Fibroblast of the conjunctiva (primary cell): ENCODE measurements at regions not wholly inside any gene's neighbourhood (a gene's known extent, or its start where the extent isn't known, plus 50 kb on each side); places are given as distances from the start of the nearest gene placed in this dataset.

Experiments
- DNase-seq: peaks from one replicate; pipeline ENCODE4 v3.0.0-alpha.2; 2010; ENCODE audit warnings: low read depth

GRCh38 chr15:35727627-35728026, 181.7 kb upstream of the DPH6 start:
- DNase-seq, result no peak

DNA sequence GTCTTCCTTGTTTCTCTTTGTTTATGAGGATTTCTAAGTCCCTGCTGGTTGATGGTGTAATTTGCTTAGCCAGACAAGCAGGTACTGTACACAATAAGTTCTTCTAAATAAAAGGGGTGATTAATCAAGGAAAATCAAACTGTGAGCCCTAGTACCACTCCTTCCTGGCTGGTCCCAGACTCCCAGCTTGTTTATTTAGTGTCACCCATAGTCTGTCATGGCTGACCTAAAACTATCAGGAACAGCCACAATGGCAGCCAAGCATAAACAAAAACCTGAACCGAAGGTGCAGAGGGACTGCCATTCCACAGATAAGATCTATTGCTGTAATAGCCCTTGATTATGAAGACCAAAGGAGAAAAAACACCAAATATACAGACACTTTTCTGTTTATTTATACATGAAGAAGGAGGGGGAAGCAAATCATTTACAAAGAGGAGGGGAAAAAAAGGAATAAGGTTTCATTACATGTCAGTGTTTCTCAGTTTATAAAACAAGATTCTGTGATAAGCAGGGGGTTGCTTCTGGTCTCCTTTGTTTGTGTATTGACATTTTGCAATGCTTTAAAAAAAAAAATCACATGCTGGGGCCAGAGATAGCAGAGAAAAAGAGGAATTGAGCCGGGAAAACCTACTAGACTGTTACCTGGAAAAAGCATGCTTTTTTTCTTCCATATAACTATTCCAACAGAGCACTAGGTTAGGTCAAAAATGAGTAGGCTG, 182.4 kb upstream of the DPH6 start:
- no peak for DNase-seq

- DNase-seq, result no peak
Measured at GRCh38 chr15:35736150-35736549, 190.2 kb upstream of the DPH6 start.

- DNase-seq, result no peak
Measured at GRCh38 chr15:35737441-35737840, 191.5 kb upstream of the DPH6 start.

DNA sequence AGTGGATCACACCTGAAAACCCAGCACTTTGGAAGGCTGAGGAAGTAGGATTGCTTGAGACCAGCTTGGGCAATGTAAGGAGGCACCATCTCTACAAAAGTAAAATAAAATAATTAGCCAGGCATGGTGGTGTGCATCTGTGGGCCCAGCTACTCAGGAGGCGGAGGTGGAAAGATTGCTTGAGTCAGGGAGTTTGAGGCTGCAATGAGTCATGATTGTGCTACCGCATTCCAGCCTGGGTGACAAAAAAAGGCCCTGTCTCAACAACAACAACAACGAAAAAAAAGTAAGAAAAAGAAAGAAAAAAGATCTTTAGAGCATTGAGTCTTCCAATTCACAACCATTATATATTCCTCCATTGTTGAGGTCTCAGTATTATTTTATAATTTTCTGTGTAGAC, 192.4 kb upstream of the DPH6 start:
- DNase-seq, result no peak

DNA sequence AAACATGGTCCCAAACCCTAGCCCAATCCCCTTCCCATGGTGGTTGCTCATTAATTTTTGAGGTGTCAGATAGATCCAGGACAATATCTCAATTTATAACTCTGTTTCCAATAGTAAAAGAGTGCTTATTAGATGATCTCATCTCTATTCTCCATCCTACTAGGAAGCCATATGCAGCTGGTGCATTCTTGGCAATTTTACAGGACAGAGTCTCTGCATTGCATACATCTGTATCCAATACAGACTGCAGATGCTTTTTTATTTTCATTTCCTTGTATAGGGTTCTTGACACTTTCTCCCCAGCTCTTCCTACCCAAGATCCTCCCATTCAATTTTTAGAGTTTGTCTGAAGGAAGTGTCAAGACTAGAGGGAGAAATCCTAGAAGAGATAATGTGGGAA, 194.8 kb upstream of the DPH6 start:
- peak; percentile 81 for DNase-seq

GRCh38 chr15:35741395-35741794, 195.4 kb upstream of the DPH6 start:
- no peak for DNase-seq

- no peak for DNase-seq
Measured at GRCh38 chr15:35741881-35742280, 195.9 kb upstream of the DPH6 start.

GRCh38 chr15:35743321-35743720, 197.4 kb upstream of the DPH6 start:
- DNase-seq, result no peak

DNA sequence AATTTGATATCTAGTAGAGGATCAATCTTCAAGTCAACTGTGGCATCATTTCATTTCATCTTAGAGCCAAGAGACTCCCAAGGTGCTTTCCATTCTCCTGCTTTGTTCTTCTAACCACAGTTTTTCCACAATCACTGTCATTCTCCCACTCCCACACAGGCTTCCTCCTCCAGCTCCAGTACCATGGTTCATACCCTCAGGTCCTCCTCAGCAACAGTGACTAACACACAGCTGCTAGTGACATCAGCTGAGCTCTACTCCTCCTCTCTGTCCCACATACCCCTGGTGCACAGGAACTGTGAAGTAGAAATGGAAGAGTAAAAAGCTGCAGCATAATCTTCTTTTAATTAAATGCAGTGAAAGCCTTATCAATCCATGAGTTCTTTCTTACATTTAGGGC, 200.2 kb upstream of the DPH6 start:
- DNase-seq, result no peak

GRCh38 chr15:35748105-35748504, 202.1 kb upstream of the DPH6 start:
- DNase-seq, result no peak

DNA sequence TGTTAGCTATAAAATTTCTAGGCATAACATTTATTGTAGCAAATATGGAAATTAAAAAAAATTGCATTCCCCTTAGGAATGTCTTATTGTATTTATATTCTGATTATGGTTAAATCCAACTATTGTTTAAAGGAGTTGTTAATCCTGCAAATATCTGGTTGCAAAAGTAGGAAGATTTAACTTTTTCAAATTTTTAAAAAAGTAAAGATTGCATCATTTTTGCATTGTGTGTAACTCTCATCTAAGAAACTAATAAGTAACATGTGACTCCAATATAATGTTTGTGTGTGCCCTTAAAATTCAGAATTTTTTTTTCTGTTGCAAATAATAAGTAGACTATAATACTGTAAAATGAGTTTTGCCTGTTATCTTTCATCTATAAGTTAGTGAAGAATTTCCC, 204.1 kb upstream of the DPH6 start:
- no peak for DNase-seq

GRCh38 chr15:35751413-35752133, 205.6 kb upstream of the DPH6 start:
- DNase-seq, result peak; percentile 64

DNA sequence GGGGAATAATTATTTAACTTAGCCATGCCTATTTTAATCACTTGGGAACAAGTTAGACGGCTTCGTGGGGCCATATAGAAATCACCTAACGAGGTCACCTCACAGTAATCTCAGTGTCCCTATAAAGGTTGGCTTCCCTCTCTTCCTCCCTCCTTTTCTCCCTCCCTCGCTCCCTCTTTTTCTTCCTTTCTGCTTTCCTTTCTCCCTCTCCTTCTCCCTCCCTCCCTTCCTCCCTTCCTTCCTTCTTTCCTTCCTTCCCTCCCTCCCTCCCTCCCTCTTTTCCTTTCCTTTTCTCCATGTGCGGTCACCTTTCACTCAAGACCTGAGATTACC, 206.1 kb upstream of the DPH6 start:
- DNase-seq, result no peak

- DNase-seq, result peak; percentile 8
Measured at GRCh38 chr15:35753486-35753885, 207.5 kb upstream of the DPH6 start.

DNA sequence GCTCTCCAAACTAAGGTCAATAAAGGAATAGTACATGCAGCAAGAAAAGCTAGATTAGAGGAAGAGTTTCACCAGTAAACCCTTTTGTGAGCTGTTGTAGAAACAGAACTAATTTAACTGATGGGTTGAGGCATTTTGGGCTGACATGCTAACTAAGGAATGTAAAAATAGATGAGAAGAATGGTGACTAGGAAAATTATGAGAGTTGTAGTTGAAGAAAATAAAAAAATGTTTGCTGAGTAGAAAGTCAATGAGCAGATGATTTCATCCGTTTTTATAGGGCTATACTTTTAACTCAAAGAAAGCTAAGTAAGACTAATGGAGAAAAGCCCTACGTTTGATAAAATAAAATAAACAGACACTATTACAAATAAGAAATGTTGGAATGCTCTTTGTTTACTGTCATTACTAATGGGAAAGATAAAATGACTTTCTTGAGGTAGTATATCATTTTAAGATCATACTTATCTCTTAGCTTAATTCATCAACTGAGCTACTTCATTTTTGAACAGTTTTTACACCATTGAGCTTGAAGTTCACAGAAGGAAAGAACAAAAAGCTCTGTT, 209.4 kb upstream of the DPH6 start:
- DNase-seq, result no peak

DNA sequence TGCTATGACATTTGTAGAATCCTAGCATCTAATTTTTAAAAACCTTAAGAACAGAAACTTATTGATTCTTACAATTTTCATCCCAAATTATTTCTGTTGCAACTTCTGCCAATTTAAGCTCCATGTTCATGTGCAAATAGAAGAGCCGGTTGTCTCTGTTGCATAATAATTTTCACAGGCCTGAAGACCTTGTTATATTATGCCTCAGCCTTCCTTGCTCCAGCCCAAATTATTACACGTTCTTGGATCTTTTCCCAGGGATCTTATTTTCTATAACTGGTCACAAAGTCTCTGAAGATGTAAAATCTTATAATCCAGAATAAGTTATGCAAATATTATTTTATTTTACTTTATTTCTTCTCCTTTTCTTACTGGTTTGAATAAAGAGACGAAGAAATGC, 210.7 kb upstream of the DPH6 start:
- no peak for DNase-seq

DNA sequence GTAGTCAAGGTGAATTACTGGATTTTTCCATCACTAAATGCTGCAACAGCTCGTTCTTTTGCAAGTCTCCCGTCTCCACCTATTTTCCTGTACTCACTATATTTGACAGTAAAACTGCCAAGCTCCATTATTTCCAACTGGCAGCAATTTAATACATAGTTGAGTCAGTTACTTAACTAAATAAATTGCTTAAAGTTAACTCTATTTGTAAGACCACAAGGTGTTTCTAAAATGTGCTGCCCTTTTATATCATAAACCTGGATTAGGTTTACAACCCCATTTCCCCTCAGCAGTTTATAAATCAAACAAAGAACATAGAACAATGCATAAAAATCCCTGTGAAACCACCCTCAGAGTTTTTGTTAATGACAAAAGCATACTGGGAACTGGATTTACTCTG, 211.4 kb upstream of the DPH6 start:
- no peak for DNase-seq

DNA sequence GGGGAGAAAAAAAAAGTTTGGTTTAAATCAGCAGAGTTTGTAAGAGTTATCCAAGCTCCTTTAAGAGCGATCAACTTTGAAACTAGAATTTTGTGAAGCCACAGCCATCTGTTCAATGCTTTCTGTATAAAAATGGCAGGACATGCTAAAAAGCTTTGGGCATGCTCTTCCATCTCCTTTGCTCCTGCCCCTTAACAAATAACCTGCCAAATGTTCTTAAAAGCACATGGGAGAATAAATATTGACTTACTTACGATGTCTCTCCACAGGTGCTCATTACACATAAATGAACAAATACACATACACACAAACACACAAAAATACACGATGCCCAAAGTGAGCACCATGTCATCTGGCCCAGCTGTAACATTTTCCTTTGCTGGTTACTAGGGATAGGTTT, 211.8 kb upstream of the DPH6 start:
- DNase-seq, result no peak

DNA sequence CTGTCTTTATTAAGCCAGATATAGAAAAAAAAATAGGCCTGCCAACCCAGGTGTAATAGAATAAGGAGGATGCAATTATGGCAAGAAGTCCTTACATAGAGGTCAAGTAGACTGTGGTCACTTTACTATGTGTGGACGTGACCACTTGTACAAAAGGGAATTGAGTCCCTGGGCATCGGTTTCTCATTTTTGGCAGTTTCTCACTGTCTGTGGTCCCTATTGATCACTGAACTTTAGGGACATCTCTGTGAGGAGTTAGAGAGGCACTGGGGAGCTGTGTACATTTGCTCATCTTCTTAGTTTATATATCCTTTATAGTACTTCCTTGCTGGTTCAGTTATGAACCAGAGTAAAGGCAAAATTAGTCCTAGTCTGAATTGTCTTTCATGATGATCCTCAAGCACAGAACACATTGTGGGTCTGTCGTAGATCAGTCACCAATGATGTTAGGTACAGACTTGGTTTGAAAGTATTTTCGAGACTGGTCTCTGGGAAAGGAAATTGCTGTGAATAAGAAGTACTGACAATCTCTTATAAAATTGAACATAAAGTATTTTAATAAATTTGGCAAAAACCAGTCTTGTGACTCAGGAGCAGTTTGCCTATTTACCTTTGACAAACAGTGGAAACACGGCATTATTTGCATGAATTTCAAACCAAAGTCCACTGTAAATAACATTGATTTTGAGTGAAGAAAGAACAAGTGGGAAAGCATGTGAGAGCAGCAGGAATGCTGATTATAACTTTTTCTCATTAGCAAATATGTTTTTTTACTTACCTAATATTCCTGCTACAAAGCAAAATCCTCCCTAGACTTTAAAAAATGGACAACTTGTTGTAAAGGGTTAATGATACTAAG, 218.9 kb upstream of the DPH6 start:
- DNase-seq, result no peak

- no peak for DNase-seq
Measured at GRCh38 chr15:35768949-35769348, 223.0 kb upstream of the DPH6 start.

DNA sequence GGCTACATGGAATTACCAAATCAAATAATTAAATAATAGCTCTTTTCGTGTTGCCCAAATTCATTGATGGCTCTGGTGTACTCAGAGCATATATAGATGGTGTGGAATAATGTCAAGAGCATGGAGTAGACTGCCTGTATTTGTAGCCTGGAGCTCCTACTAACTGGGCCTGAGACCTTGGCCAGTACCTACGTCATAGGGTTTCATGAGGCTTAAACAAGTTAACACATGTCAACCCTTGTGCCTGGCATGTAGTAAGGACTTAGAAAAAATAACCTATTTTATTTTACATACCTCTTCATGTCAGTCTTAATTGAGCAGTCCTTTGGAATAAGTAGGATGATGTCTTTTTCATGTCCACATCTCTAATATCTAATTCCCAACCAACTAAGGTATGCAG, 223.7 kb upstream of the DPH6 start:
- no peak for DNase-seq
